D721Med (cell line): ENCODE measurements at regions not wholly inside any gene's neighbourhood (a gene's known extent, or its start where the extent isn't known, plus 50 kb on each side); places are given as distances from the start of the nearest gene placed in this dataset.

Experiments used
- DNase-seq: peaks from one replicate; pipeline ENCODE4 v3.0.0; 2011; ENCODE audit warnings: low spot score; ENCODE audit not compliant: insufficient read length
- FAIRE-seq: peaks from 2 replicates; lab custom pipeline; 2011; peaks lifted over from hg19 to GRCh38; lab: Jason Lieb, UNC
- TF ChIP-seq, protein P1 (sequence below): IDR thresholded peaks from 2 replicates; pipeline ENCODE4 v1.5.1; 2012; ENCODE audit warnings: mild to moderate bottlenecking, control low read depth; ENCODE audit not compliant: insufficient read depth; ENCODE audit errors: missing control alignments

DNA sequence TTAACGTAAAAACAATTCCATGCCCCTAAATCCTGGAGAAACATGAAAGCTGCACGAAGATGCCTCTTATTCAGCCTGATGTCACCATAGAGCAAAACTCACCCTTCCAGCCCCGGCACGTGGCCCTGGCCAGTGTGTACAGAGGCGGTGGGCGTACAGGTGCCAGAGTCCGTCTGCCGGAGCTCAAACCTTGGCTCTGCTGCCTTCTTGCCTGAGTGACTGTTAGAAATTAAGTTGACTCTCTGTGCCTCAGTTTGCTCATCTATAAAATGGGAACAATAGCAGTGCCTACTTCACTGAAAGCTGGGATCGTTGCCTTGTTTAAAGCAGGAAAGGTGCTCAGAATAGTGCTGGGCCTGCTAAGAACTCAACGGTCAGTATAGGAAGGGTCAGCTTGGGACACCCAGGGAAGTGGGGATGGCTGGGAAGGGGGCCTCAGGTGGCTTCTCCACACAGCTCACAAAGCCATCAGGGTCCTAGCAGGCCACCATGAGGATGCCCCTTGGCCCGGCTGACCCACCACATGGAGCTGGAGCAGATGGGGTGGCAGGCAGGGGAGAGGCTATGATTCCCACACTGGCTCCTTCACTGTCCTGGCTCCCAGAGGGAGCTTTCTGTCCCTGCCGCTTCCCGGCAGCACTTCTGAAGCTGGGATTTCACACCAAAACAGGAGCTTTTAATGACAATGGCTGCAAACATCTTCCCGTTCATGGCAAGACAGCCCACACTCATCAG lies 237.2 kb downstream of the NPHP4 start:
- FAIRE-seq (no peak), DNase-seq (no peak)
- TF ChIP-seq, protein P1, sequence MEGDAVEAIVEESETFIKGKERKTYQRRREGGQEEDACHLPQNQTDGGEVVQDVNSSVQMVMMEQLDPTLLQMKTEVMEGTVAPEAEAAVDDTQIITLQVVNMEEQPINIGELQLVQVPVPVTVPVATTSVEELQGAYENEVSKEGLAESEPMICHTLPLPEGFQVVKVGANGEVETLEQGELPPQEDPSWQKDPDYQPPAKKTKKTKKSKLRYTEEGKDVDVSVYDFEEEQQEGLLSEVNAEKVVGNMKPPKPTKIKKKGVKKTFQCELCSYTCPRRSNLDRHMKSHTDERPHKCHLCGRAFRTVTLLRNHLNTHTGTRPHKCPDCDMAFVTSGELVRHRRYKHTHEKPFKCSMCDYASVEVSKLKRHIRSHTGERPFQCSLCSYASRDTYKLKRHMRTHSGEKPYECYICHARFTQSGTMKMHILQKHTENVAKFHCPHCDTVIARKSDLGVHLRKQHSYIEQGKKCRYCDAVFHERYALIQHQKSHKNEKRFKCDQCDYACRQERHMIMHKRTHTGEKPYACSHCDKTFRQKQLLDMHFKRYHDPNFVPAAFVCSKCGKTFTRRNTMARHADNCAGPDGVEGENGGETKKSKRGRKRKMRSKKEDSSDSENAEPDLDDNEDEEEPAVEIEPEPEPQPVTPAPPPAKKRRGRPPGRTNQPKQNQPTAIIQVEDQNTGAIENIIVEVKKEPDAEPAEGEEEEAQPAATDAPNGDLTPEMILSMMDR, result no peak

DNA sequence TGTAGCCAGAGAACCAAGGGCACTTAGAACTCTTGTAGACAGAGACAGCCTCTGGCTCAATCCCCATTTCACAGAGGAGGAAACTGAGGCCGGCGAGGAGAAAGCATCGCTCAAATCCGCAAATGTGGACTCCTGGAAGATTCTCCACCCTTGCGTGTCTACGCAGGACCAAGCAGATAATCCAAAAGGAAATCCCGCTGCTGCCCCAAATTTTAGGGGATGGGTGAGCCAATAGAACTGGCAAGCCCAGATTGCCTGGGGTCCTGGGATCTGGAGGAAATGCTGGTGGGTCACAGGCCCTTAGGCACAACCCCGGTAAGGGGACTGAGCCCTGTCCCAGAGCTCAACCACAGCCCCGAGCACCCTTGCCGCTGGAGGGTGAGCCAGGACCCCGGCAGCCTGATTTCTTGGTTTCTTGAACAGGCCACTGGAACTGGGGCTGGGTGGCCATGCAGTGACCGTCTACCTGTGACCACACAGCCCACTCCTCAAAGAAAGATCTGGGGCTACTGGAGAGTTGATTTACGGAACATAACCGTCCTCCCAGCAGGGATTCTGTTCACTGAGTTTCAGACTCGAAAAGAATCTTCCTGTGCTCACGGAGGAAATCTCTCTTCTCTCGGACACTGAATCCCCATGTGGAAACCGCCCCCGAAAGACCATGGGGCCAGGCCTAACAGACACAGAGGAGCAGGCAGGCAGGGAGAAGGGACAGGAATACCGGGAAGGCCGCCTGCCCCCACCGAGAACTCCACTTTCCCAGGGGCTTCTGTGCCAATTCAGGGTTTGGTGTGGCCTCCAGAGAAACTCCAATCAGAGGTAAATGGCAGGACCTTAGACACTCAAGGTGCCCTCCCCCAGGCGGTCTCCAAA lies 238.4 kb downstream of the NPHP4 start:
- FAIRE-seq (no peak), DNase-seq (no peak)
- TF ChIP-seq, protein P1, result no peak

DNA sequence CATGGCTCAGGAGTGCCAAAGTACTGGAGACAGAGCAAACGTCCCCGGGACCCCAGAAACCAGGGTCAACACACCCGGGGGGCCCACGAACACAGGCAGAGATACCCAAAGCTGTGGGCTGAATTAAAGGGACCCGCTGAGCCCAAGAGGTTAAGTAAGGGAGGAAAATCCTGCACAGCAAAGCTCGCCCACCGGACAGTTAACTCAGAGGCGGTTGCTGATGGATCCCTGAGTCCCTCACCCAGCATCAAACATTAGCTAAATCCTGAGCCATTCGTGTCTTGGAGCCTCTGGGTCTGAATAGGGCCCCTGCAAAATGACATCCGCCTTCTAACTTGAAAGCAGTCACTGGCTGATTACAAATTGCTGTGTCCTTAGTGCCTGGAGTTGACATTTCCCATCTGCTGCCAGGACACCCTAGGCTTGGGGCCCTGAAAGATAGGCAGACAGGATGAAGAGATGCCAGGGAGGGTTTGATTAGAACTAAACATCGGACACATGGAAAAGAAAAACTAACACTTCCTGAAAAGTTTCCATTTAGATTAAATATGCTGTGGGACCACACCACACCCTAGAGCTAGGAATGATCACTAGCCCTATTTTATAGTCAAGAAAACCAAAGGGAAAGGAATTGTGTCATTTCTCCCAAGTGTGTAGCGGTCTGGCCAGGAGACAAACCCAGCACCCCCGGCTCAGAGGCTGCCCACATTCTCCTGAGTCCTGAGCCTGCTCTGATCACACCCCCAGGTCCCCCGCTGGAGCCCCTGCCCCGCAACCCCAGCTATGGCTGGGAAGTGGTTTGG lies 239.3 kb downstream of the NPHP4 start:
- TF ChIP-seq, protein P1, result no peak
- no peak for FAIRE-seq
- DNase-seq, result no peak

DNA sequence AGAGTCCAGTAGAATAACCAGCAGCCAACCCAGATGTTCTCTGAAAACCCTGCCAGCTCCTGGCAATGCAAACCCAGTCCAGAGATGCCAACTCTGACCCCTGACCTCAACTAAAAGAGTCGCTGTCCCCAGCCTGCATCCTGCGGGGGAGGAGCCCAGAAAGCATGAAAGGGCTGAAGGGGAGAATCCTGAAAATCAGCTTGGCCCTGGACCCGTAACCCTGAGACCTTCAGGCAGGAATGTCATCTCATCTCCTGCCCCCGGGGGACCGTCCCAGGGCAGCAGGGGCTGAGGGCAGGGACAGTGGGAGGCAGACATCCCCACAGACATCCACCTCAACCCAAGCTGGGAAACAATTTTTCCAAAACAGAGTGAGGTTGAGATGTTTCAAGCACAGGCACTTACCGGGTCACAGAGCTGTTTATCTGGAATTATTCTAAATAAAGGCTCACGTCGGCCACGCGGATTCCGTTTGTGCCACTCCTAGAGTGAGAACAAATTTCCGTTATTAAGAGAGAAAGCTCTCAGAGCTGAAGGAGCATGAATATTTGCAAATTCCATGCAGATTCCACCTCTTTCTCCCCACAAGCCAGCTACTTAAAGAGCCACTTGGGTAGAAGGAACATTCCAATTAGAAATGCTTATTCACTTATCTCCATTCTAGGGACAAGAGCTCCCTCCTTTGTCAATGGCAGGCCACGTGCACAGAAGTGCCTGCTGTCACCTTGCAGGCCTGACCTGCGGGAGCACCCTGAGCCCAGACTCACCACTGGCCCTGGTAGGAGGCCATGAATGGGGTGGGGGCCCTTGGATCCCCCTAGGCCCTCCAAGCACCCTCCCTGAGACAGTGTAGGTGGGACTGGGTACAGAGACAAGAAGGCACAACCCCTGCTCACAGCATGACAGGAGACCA lies 240.1 kb downstream of the NPHP4 start:
- FAIRE-seq, result no peak
- DNase-seq, result no peak
- TF ChIP-seq, protein P1, result no peak

DNA sequence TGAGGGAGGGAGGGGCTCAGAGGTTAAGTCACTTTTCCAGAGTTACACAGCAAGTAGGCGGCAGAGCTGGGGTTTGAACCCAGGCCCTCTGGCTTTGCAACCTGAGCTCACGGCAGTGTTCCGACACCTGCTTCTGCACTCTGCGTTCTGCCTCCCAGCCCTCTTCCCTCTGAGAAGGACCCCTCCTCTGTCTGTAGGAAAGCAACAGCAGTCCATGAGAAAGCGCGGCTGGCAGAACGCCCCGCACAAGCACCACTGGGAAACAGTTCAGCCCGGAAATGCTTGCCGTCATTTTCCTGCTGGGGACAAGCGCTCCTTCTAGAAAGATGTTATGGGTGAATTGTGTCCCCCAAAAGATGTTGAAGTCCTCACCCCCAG lies 241.1 kb downstream of the NPHP4 start:
- DNase-seq (no peak), FAIRE-seq (no peak)
- TF ChIP-seq, protein P1, result no peak
